ENCODE measurements at regions not wholly inside any gene's neighbourhood (a gene's known extent, or its start where the extent isn't known, plus 50 kb on each side); places are given as distances from the start of the nearest gene placed in this dataset.

DNA sequence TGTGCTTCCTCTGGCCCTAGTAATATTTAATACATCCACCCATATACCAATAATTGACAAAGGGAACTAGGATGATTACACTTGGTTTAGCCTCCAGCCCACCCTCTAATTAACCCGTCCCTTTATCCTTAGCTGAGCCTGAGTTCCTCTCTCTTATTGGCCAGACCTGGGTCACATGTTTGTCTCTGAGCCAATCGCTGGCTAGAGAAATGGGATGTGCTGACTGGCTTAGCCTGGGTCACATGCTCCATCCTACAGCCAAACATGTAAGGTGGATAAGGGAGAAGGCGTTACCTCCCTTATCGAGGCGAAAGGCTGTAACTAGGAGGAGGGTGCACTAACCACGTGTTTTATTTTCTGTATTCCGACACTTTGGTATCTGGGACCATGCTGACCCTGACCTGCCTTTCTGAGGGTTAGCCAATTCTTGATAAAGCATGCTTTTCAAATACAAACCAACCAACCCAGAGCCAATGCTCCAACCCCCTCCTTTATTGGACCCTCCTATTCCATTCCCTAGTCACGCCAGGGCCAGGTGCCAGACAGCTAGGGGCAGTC is 262.7 kb downstream of the PREX1 start:
- TF ChIP-seq, protein P1, sequence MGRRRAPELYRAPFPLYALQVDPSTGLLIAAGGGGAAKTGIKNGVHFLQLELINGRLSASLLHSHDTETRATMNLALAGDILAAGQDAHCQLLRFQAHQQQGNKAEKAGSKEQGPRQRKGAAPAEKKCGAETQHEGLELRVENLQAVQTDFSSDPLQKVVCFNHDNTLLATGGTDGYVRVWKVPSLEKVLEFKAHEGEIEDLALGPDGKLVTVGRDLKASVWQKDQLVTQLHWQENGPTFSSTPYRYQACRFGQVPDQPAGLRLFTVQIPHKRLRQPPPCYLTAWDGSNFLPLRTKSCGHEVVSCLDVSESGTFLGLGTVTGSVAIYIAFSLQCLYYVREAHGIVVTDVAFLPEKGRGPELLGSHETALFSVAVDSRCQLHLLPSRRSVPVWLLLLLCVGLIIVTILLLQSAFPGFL (CRISPR knock-in tag; IDR thresholded peaks at IDR 0.05; ENCODE audit: borderline replicate concordance): no peak
- TF ChIP-seq ATF1 (CRISPR knock-in tag; IDR thresholded peaks at IDR 0.05) (no peak), ESRRA (CRISPR knock-in tag; IDR thresholded peaks at IDR 0.05; ENCODE audit: borderline replicate concordance) (no peak), ZNF416 (CRISPR knock-in tag; IDR thresholded peaks at IDR 0.05) (no peak)
- TF ChIP-seq, protein P2, sequence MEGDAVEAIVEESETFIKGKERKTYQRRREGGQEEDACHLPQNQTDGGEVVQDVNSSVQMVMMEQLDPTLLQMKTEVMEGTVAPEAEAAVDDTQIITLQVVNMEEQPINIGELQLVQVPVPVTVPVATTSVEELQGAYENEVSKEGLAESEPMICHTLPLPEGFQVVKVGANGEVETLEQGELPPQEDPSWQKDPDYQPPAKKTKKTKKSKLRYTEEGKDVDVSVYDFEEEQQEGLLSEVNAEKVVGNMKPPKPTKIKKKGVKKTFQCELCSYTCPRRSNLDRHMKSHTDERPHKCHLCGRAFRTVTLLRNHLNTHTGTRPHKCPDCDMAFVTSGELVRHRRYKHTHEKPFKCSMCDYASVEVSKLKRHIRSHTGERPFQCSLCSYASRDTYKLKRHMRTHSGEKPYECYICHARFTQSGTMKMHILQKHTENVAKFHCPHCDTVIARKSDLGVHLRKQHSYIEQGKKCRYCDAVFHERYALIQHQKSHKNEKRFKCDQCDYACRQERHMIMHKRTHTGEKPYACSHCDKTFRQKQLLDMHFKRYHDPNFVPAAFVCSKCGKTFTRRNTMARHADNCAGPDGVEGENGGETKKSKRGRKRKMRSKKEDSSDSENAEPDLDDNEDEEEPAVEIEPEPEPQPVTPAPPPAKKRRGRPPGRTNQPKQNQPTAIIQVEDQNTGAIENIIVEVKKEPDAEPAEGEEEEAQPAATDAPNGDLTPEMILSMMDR (IDR thresholded peaks at IDR 0.05): no peak
- TF ChIP-seq, protein P3, sequence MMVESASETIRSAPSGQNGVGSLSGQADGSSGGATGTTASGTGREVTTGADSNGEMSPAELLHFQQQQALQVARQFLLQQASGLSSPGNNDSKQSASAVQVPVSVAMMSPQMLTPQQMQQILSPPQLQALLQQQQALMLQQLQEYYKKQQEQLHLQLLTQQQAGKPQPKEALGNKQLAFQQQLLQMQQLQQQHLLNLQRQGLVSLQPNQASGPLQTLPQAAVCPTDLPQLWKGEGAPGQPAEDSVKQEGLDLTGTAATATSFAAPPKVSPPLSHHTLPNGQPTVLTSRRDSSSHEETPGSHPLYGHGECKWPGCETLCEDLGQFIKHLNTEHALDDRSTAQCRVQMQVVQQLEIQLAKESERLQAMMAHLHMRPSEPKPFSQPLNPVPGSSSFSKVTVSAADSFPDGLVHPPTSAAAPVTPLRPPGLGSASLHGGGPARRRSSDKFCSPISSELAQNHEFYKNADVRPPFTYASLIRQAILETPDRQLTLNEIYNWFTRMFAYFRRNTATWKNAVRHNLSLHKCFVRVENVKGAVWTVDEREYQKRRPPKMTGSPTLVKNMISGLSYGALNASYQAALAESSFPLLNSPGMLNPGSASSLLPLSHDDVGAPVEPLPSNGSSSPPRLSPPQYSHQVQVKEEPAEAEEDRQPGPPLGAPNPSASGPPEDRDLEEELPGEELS (CRISPR knock-in tag; IDR thresholded peaks at IDR 0.05): no peak
